Progenitor cell of endocrine pancreas (in vitro differentiated cells): ENCODE measurements at regions not wholly inside any gene's neighbourhood (a gene's known extent, or its start where the extent isn't known, plus 50 kb on each side); places are given as distances from the start of the nearest gene placed in this dataset.

Experiments used
- DNase-seq: peaks from one replicate; pipeline ENCODE4 v3.0.0; 2021; ENCODE audit warnings: low spot score; ENCODE audit not compliant: unreplicated experiment
- H3K27ac Mint-ChIP-seq: 2 replicates; pipeline ENCODE4 v1.8.0; 2021; ENCODE audit warnings: mild to moderate bottlenecking, moderate library complexity, mixed read lengths
- H3K27me3 Mint-ChIP-seq: 2 replicates; pipeline ENCODE4 v1.8.0; 2021; ENCODE audit warnings: mixed read lengths
- H3K36me3 Mint-ChIP-seq: 2 replicates; pipeline ENCODE4 v1.8.0; 2022; ENCODE audit warnings: mixed read lengths; ENCODE audit not compliant: insufficient read depth
- H3K4me1 Mint-ChIP-seq: 2 replicates; pipeline ENCODE4 v1.8.0; 2021; ENCODE audit warnings: low read depth, mixed read lengths
- H3K4me3 Mint-ChIP-seq: 2 replicates; pipeline ENCODE4 v1.8.0; 2021; ENCODE audit warnings: low read depth, mild to moderate bottlenecking, moderate library complexity, mixed read lengths
- H3K9me3 Mint-ChIP-seq: 2 replicates; pipeline ENCODE4 v1.8.0; 2021; ENCODE audit warnings: low read depth, mixed read lengths
- CTCF ChIP-seq: fragments of 200-600 bp; sonication (generic); IDR thresholded peaks from one replicate; pipeline ENCODE4 v1.5.0; 2021; ENCODE audit warnings: antibody characterized with exemption, mild to moderate bottlenecking; ENCODE audit not compliant: unreplicated experiment

GRCh38 chr3:166285001-166285400 is 447.8 kb upstream of the BCHE start:
- Mint-ChIP-seq H3K27me3 (no peaks in the 10 kb centered on the region), H3K27ac (no peak overlapping the region), H3K36me3 (no peaks in the 10 kb centered on the region), H3K4me3 (no peak overlapping the region), H3K9me3 (no peaks in the 10 kb centered on the region), H3K4me1 (peaks cover 14% of the 10 kb centered on the region)
- no peak for DNase-seq
- no peak for TF ChIP-seq CTCF

- H3K9me3 Mint-ChIP-seq, result no peaks in the 10 kb centered on the region
- DNase-seq, result no peak
- H3K4me1 Mint-ChIP-seq, result peaks cover 14% of the 10 kb centered on the region
- no peak for TF ChIP-seq CTCF
- H3K4me3 Mint-ChIP-seq, result no peak overlapping the region
- H3K36me3 Mint-ChIP-seq, result no peaks in the 10 kb centered on the region
- H3K27me3 Mint-ChIP-seq, result no peaks in the 10 kb centered on the region
- no peak overlapping the region for H3K27ac Mint-ChIP-seq
Observed at GRCh38 chr3:166283840-166284239, 446.6 kb upstream of the BCHE start.

GRCh38 chr3:166282931-166283330 is 445.7 kb upstream of the BCHE start:
- Mint-ChIP-seq H3K4me3 (no peak overlapping the region), H3K36me3 (no peaks in the 10 kb centered on the region), H3K27me3 (no peaks in the 10 kb centered on the region), H3K4me1 (peaks cover 14% of the 10 kb centered on the region), H3K9me3 (no peaks in the 10 kb centered on the region), H3K27ac (no peak overlapping the region)
- TF ChIP-seq CTCF, result no peak
- no peak for DNase-seq

GRCh38 chr3:166279636-166280035 is 442.4 kb upstream of the BCHE start:
- Mint-ChIP-seq H3K27me3 (no peaks in the 10 kb centered on the region), H3K9me3 (no peaks in the 10 kb centered on the region), H3K4me1 (peaks cover 8% of the 10 kb centered on the region), H3K36me3 (no peaks in the 10 kb centered on the region), H3K27ac (no peak overlapping the region), H3K4me3 (no peak overlapping the region)
- TF ChIP-seq CTCF, result no peak
- no peak for DNase-seq

GRCh38 chr3:166275024-166275390 is 437.8 kb upstream of the BCHE start:
- H3K36me3 Mint-ChIP-seq, result no peaks in the 10 kb centered on the region
- no peak for TF ChIP-seq CTCF
- no peaks in the 10 kb centered on the region for H3K4me1 Mint-ChIP-seq
- no peak overlapping the region for H3K4me3 Mint-ChIP-seq
- H3K27ac Mint-ChIP-seq, result no peak overlapping the region
- no peaks in the 10 kb centered on the region for H3K27me3 Mint-ChIP-seq
- no peaks in the 10 kb centered on the region for H3K9me3 Mint-ChIP-seq
- DNase-seq, result no peak
